ENCODE measurements at regions not wholly inside any gene's neighbourhood (a gene's known extent, or its start where the extent isn't known, plus 50 kb on each side); places are given as distances from the start of the nearest gene placed in this dataset.
"Not testable (repeated sequence)": the region's sequence is repeated elsewhere in the genome, so short reads cannot be mapped to it uniquely, and the experiment has no call there.

GRCh38 chr3:154701055-154701454 lies 271.1 kb upstream of the GPR149 start:
- no peak for FAIRE-seq
- DNase-seq (ENCODE audit: low spot score in 2 of 2), result no peak

GRCh38 chr3:154690413-154690812 lies 260.4 kb upstream of the GPR149 start:
- FAIRE-seq (no peak), DNase-seq (ENCODE audit: low spot score in 2 of 2) (no peak)

- DNase-seq (ENCODE audit: low spot score in 2 of 2), result no peak
- FAIRE-seq, result no peak
Measured at GRCh38 chr3:154684440-154684839, 254.4 kb upstream of the GPR149 start.

GRCh38 chr3:154684021-154684420 lies 254.0 kb upstream of the GPR149 start:
- FAIRE-seq (no peak), DNase-seq (ENCODE audit: low spot score in 2 of 2) (no peak)

GRCh38 chr3:154678041-154678654 lies 248.2 kb upstream of the GPR149 start:
- FAIRE-seq (no peak), DNase-seq (ENCODE audit: low spot score in 2 of 2) (no peak)

- FAIRE-seq, result no peak
- no peak for DNase-seq (ENCODE audit: low spot score in 2 of 2)
Measured at GRCh38 chr3:154668835-154669234, 238.8 kb upstream of the GPR149 start.

GRCh38 chr3:154668187-154668586 lies 238.2 kb upstream of the GPR149 start:
- FAIRE-seq (no peak), DNase-seq (ENCODE audit: low spot score in 2 of 2) (no peak)

- DNase-seq (ENCODE audit: low spot score in 2 of 2) (no peak), FAIRE-seq (no peak)
Measured at GRCh38 chr3:154666542-154666941, 236.6 kb upstream of the GPR149 start.

GRCh38 chr3:154664714-154665113 lies 234.7 kb upstream of the GPR149 start:
- no peak for DNase-seq (ENCODE audit: low spot score in 2 of 2)
- FAIRE-seq, result no peak

- no peak for FAIRE-seq
- DNase-seq (ENCODE audit: low spot score in 2 of 2), result no peak
Measured at GRCh38 chr3:154662851-154663250, 232.9 kb upstream of the GPR149 start.

- no peak for DNase-seq (ENCODE audit: low spot score in 2 of 2)
- FAIRE-seq, result no peak
Measured at GRCh38 chr3:154660811-154661210, 230.8 kb upstream of the GPR149 start.

GRCh38 chr3:154658000-154658399 lies 228.0 kb upstream of the GPR149 start:
- DNase-seq (ENCODE audit: low spot score in 2 of 2) (no peak), FAIRE-seq (no peak)

GRCh38 chr3:154657218-154657617 lies 227.2 kb upstream of the GPR149 start:
- FAIRE-seq, result no peak

GRCh38 chr3:154656486-154656885 lies 226.5 kb upstream of the GPR149 start:
- DNase-seq (ENCODE audit: low spot score in 2 of 2) (no peak), FAIRE-seq (no peak)

More at GRCh38 chr3:154657218-154657617, 227.2 kb upstream of the GPR149 start:
- DNase-seq (ENCODE audit: low spot score in 2 of 2), result no peak

GRCh38 chr3:154642145-154642544 lies 212.2 kb upstream of the GPR149 start:
- FAIRE-seq (no peak), DNase-seq (ENCODE audit: low spot score in 2 of 2) (no peak)

- no peak for DNase-seq (ENCODE audit: low spot score in 2 of 2)
- no peak for FAIRE-seq
Measured at GRCh38 chr3:154625756-154626155, 195.8 kb upstream of the GPR149 start.

- not testable (repeated sequence) for FAIRE-seq; DNase-seq (ENCODE audit: low spot score in 2 of 2)
Measured at GRCh38 chr3:154619621-154620020, 189.6 kb upstream of the GPR149 start.

- DNase-seq (ENCODE audit: low spot score in 2 of 2) (no peak), FAIRE-seq (no peak)
Measured at GRCh38 chr3:154616298-154616697, 186.3 kb upstream of the GPR149 start.

GRCh38 chr3:154615471-154615870 lies 185.5 kb upstream of the GPR149 start:
- DNase-seq (ENCODE audit: low spot score in 2 of 2), result no peak
- no peak for FAIRE-seq

GRCh38 chr3:154614601-154615000 lies 184.6 kb upstream of the GPR149 start:
- FAIRE-seq, result no peak
- DNase-seq (ENCODE audit: low spot score in 2 of 2), result no peak

GRCh38 chr3:154614078-154614477 lies 184.1 kb upstream of the GPR149 start:
- no peak for FAIRE-seq
- DNase-seq (ENCODE audit: low spot score in 2 of 2), result no peak

GRCh38 chr3:154602241-154602640 lies 172.3 kb upstream of the GPR149 start:
- FAIRE-seq (no peak), DNase-seq (ENCODE audit: low spot score in 2 of 2) (no peak)

GRCh38 chr3:154598166-154598565 lies 168.2 kb upstream of the GPR149 start:
- FAIRE-seq (no peak), DNase-seq (ENCODE audit: low spot score in 2 of 2) (no peak)
